Aorta (tissue), 5 donors: ENCODE measurements at regions not wholly inside any gene's neighbourhood (a gene's known extent, or its start where the extent isn't known, plus 50 kb on each side); places are given as distances from the start of the nearest gene placed in this dataset.
A peak's percentile ranks its signal among the peaks of the same experiment; 100 is the strongest.

Source experiments
- ATAC-seq: fragments of 200-7000 bp; cut with Tn5 transposase; one replicate; pipeline ENCODE4 v1.9.1; 2022; ENCODE audit warnings: moderate library complexity; ENCODE audit not compliant: low FRiP score
- DNase-seq, 2 donors: peaks; one replicate each; pipeline ENCODE4 v3.0.0-alpha.2; 2020
- H3K27ac ChIP-seq, 2 donors: one replicate each; pipeline ENCODE4 v1.5.1; 2013; ENCODE audit warnings: low read length in 2 of 2, mild to moderate bottlenecking in 2 of 2, moderate library complexity in 2 of 2, control low read depth in 1 of 2, inconsistent platforms in 1 of 2, low read depth in 1 of 2
- H3K27me3 ChIP-seq, 2 donors: one replicate each; pipeline ENCODE4 v1.6.1; 2013; ENCODE audit warnings: control low read depth in 1 of 2, low read length in 1 of 2, mild to moderate bottlenecking in 1 of 2, moderate library complexity in 1 of 2; ENCODE audit not compliant: insufficient read depth in 2 of 2, control insufficient read depth in 1 of 2
- H3K36me3 ChIP-seq, 2 donors: one replicate each; pipeline ENCODE4 v1.6.1; 2013; ENCODE audit warnings: control low read depth in 1 of 2, low read length in 1 of 2, mild to moderate bottlenecking in 1 of 2; ENCODE audit not compliant: insufficient read depth in 2 of 2, control insufficient read depth in 1 of 2
- H3K4me1 ChIP-seq, 2 donors: one replicate each; pipeline ENCODE4 v1.6.1; 2013; ENCODE audit warnings: low read length in 2 of 2, control low read depth in 1 of 2, mild to moderate bottlenecking in 1 of 2, moderate library complexity in 1 of 2; ENCODE audit not compliant: insufficient read depth in 2 of 2, control insufficient read depth in 1 of 2
- H3K4me3 ChIP-seq, 2 donors: one replicate each; pipeline ENCODE4 v1.5.1; 2013; ENCODE audit warnings: low read length in 2 of 2, control low read depth in 1 of 2, mild to moderate bottlenecking in 1 of 2
- H3K9me3 ChIP-seq: one replicate; pipeline ENCODE4 v1.6.1; 2013; ENCODE audit warnings: mild to moderate bottlenecking, low read length; ENCODE audit not compliant: control insufficient read depth
- WGBS, 2 donors: extraction: QIAGEN DNeasy Blood & Tissue Kit; methylation state at CpG; one replicate each; pipeline ENCODE4 v1.1.7; 2013; 5-methylcytosine and 5-hydroxymethylcytosine counted together
- intact Hi-C, 2 donors: fragments of 100-400 bp; cut with DNase I; formaldehyde crosslinking; loops; one replicate each; pipeline versions ENCODE4 v1.14.2 to v1.15.0; 2022
- donor health status: healthy with polysubstance abuse.
- donor health status: Bipolar disorder and iron deficiency.
- donor health status: DM: no; HTN: no; CAD: no.
- donor health status: DM: no; HTN: no; CAD: no.
- donor health status: DM: yes; HTN: yes; CAD: no.

- H3K4me3 ChIP-seq: no peak overlapping the region
- intact Hi-C loops: no loop called here
- no peaks in the 10 kb centered on the region for H3K9me3 ChIP-seq
- H3K4me1 ChIP-seq: peaks cover 2 to 4% of the 10 kb centered on the region in 2 donors
- ATAC-seq (no peak), DNase-seq (no peak)
- H3K36me3 ChIP-seq: no peaks in the 10 kb centered on the region
- H3K27ac ChIP-seq: peak overlapping the region in 1 of 2 donors; percentile 57
- no peaks in the 10 kb centered on the region for H3K27me3 ChIP-seq
These were observed 209.7 kb downstream of the ESM1 start for GRCh38 chr5:54775645-54776044.

GRCh38 chr5:54774281-54775170 lies 210.9 kb downstream of the ESM1 start:
- 4 to 7% methylated on average over 10 of the region's 10 CpGs for WGBS, 2 donors
- ATAC-seq (peak; percentile 88), DNase-seq (peak; percentile 91)
- Histone ChIP-seq H3K4me3 (no peak overlapping the region), H3K27me3 (no peaks in the 10 kb centered on the region), H3K36me3 (no peaks in the 10 kb centered on the region), H3K4me1 (peaks cover 2 to 4% of the 10 kb centered on the region in 2 donors), H3K27ac (peak overlapping the region; percentile 28 to 58), H3K9me3 (no peaks in the 10 kb centered on the region)
- intact Hi-C loops: no loop called here

GRCh38 chr5:54772684-54773083 lies 212.7 kb downstream of the ESM1 start:
- no peaks in the 10 kb centered on the region for H3K27me3 ChIP-seq
- WGBS, 2 donors: 93 to 98% methylated on average over 2 of the region's 2 CpGs
- DNase-seq: no peak
- H3K9me3 ChIP-seq: no peaks in the 10 kb centered on the region
- no peak for ATAC-seq
- no peak overlapping the region for H3K4me3 ChIP-seq
- H3K4me1 ChIP-seq: peaks cover 2 to 4% of the 10 kb centered on the region in 2 donors
- H3K36me3 ChIP-seq: no peaks in the 10 kb centered on the region
- intact Hi-C loops: no loop called here
- no peak overlapping the region for H3K27ac ChIP-seq

GRCh38 chr5:54772231-54772630 lies 213.2 kb downstream of the ESM1 start:
- peaks cover 2 to 4% of the 10 kb centered on the region in 2 donors for H3K4me1 ChIP-seq
- no peak for ATAC-seq
- no peaks in the 10 kb centered on the region for H3K27me3 ChIP-seq
- intact Hi-C loops: no loop called here
- H3K4me3 ChIP-seq: no peak overlapping the region
- no peaks in the 10 kb centered on the region for H3K9me3 ChIP-seq
- DNase-seq: no peak
- 92 to 93% methylated on average over 3 of the region's 3 CpGs for WGBS, 2 donors
- no peaks in the 10 kb centered on the region for H3K36me3 ChIP-seq
- H3K27ac ChIP-seq: no peak overlapping the region

- Histone ChIP-seq H3K4me3 (no peak overlapping the region), H3K27ac (no peak overlapping the region), H3K9me3 (no peaks in the 10 kb centered on the region), H3K36me3 (no peaks in the 10 kb centered on the region), H3K27me3 (no peaks in the 10 kb centered on the region), H3K4me1 (peaks cover 0 to 3% of the 10 kb centered on the region in 2 donors)
- no peak for ATAC-seq
- WGBS, 2 donors: 98 to 100% methylated on average over 1 of the region's 1 CpG
- DNase-seq: no peak
- intact Hi-C loops: no loop called here
These were observed 215.6 kb downstream of the ESM1 start for GRCh38 chr5:54769746-54770145.

- ATAC-seq (no peak), DNase-seq (no peak)
- WGBS, 2 donors: 93 to 95% methylated on average over 6 of the region's 6 CpGs
- H3K9me3 ChIP-seq: no peaks in the 10 kb centered on the region
- H3K27ac ChIP-seq: no peak overlapping the region
- no peak overlapping the region for H3K4me3 ChIP-seq
- intact Hi-C loops: no loop called here
- no peaks in the 10 kb centered on the region for H3K36me3 ChIP-seq
- no peaks in the 10 kb centered on the region for H3K27me3 ChIP-seq
- peaks cover 3 to 4% of the 10 kb centered on the region in 2 donors for H3K4me1 ChIP-seq
These were observed 216.3 kb downstream of the ESM1 start for GRCh38 chr5:54769072-54769471.

GRCh38 chr5:54766748-54767147 lies 218.6 kb downstream of the ESM1 start:
- 96 to 98% methylated on average over 1 of the region's 1 CpG for WGBS, 2 donors
- Histone ChIP-seq H3K4me1 (peaks cover 3 to 4% of the 10 kb centered on the region in 2 donors), H3K9me3 (no peaks in the 10 kb centered on the region), H3K36me3 (peaks cover 0 to under 1% of the 10 kb centered on the region in 2 donors), H3K27ac (no peak overlapping the region), H3K27me3 (no peaks in the 10 kb centered on the region), H3K4me3 (no peak overlapping the region)
- ATAC-seq (no peak), DNase-seq (no peak)
- intact Hi-C loops: no loop called here

- Histone ChIP-seq H3K9me3 (no peaks in the 10 kb centered on the region), H3K36me3 (peaks cover 0 to 2% of the 10 kb centered on the region in 2 donors), H3K4me1 (peaks cover 6 to 10% of the 10 kb centered on the region in 2 donors), H3K27ac (no peak overlapping the region), H3K27me3 (no peaks in the 10 kb centered on the region), H3K4me3 (no peak overlapping the region)
- ATAC-seq: no peak
- WGBS, 2 donors: 97 to 98% methylated on average over 5 of the region's 5 CpGs
- intact Hi-C loops: no loop called here
- no peak for DNase-seq
These were observed 220.0 kb downstream of the ESM1 start for GRCh38 chr5:54765165-54766028.
